ENCODE measurements at regions not wholly inside any gene's neighbourhood (a gene's known extent, or its start where the extent isn't known, plus 50 kb on each side); places are given as distances from the start of the nearest gene placed in this dataset.

DNA sequence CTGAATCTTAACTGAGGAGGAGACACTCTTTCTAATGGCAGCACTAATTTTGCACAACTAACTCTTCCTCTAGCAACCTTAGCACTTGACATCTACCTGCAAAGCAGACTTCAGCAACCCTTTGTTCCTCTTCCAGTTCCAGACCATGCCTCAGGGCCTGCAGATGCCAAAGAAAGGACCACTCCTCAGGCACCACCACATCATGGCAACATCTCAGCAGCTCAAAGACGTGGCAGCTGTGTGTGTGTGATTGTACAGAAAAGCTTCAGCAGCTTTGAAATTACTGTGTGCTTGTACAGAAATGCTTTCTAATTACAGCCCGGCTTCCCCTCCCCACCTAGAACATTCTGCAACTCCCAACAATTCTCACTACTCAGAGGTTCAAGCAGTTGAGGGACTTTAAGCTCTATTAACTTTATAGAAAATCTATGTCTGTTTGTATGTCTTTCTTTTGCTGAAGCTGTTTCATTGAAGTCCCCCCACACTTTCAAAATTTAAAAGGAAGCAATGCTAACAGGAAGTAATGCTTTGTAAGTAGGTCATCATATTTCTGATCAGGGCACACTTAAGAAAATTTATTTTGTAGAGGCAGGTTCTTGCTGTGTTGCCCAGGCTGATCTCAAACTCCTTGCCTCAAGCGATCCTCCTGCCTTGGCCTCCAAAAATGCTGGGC, 115.2 kb downstream of the CD47 start:
- no peak for TF ChIP-seq POLR2A (IDR thresholded peaks at IDR 0.05; ENCODE audit: low read depth, low read length)
- no peak for TF ChIP-seq POLR2AphosphoS5 (IDR thresholded peaks at IDR 0.05; ENCODE audit: low read depth, low read length)
